ENCODE measurements at regions not wholly inside any gene's neighbourhood (a gene's known extent, or its start where the extent isn't known, plus 50 kb on each side); places are given as distances from the start of the nearest gene placed in this dataset.

DNA sequence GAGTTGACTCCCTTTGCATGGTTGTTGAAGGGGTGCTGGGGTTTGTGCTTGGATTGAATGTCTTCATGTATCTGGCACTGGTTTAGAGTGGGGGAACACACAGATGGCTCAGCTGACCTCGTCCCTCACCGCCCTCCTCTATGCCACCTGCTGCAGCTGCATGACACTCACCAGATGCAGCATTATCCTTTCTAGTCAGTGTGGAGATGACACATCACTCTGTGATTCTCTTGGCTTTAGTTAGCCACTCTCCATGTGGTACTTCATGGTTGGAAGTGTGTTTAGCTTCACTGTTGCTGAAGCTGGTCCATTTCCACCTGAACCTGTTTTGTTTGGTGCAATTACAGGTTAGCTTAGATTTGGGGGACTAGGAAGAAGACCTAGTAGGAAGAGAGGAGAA, 56.3 kb upstream of the BMPER start:
- no peak for TF ChIP-seq POLR2A (IDR thresholded peaks at IDR 0.05)
- TF ChIP-seq CTCF (IDR thresholded peaks at IDR 0.05): no peak
- TF ChIP-seq EP300 (IDR thresholded peaks at IDR 0.05): no peak

All from upper lobe of left lung (tissue), 4 donors.